ENCODE measurements at regions not wholly inside any gene's neighbourhood (a gene's known extent, or its start where the extent isn't known, plus 50 kb on each side); places are given as distances from the start of the nearest gene placed in this dataset.

GRCh38 chr1:213852107-213852506, 135.7 kb upstream of the PROX1 start:
- Histone ChIP-seq H3K79me1 (ENCODE audit: low read depth in 1 of 2, low read length in 2 of 2) (no peaks in the 10 kb centered on the region), H3K27me3 (ENCODE audit: control insufficient read depth, insufficient read depth, low read length) (no peaks in the 10 kb centered on the region), H2AFZ (replicated peaks; ENCODE audit: low read length, poor library complexity) (no peak overlapping the region), H4K20me1 (ENCODE audit: insufficient read depth, low read length) (no peaks in the 10 kb centered on the region), H3K27ac (ENCODE audit: insufficient read depth, low read length) (no peak overlapping the region), H2BK15ac (ENCODE audit: low read depth, low read length) (no peak overlapping the region), H2AK9ac (replicated peaks; ENCODE audit: low read depth, low read length, poor library complexity) (no peak overlapping the region), H3K18ac (ENCODE audit: low read depth, low read length) (no peak overlapping the region), H3K56ac (ENCODE audit: extremely low read depth, insufficient read depth, low read length) (no peak overlapping the region), H3K36me3 (ENCODE audit: control insufficient read depth, insufficient read depth, low read length) (no peaks in the 10 kb centered on the region), H4K91ac (ENCODE audit: insufficient read depth, low read depth, low read length) (no peak overlapping the region), H3K9me3 (ENCODE audit: control insufficient read depth, insufficient read depth, low read length) (peaks cover 2% of the 10 kb centered on the region; the same call in 1 of the 2 replicates), H2AK5ac (ENCODE audit: low read depth, low read length) (no peak overlapping the region), H3K4me1 (ENCODE audit: control insufficient read depth, insufficient read depth, low read length) (no peaks in the 10 kb centered on the region), H2BK5ac (ENCODE audit: low read depth, low read length, poor library complexity, severe bottlenecking) (no peak overlapping the region), H3K4me2 (ENCODE audit: low read depth, low read length) (no peak overlapping the region), H4K5ac (ENCODE audit: low read depth, low read length) (no peak overlapping the region), H3K4ac (ENCODE audit: low read depth, low read length) (no peak overlapping the region), H2BK120ac (ENCODE audit: low read depth, low read length) (no peak overlapping the region), H3K14ac (replicated peaks; ENCODE audit: low read depth, low read length) (no peak overlapping the region), H3K4me3 (ENCODE audit: insufficient read depth, low read depth, low read length) (no peak overlapping the region), H3K23ac (ENCODE audit: low read depth, low read length) (no peak overlapping the region), H4K8ac (ENCODE audit: low read depth in 2 of 2, low read length in 2 of 2) (no peak overlapping the region), H3K9ac (ENCODE audit: low read depth, low read length) (no peak overlapping the region), H3K9me1 (ENCODE audit: insufficient read depth, low read length) (no peaks in the 10 kb centered on the region), H2BK20ac (ENCODE audit: low read depth, low read length) (no peak overlapping the region)
- DNase-seq (no peak), ATAC-seq (ENCODE audit: low read depth) (no peak)
- no TSS peak for BruUV-seq (replicated peaks)
- WGBS, 2 experiments (ENCODE audit: extremely low coverage in 2 of 2, insufficient read length in 1 of 2): no CpG with 5 or more reads among the region's 2 CpGs
- TF ChIP-seq POLR2A (IDR thresholded peaks at IDR 0.05; ENCODE audit: low read depth, low read length) (no peak), CEBPB (IDR thresholded peaks at IDR 0.05; ENCODE audit: low read depth, low read length) (no peak), RAD21 (IDR thresholded peaks at IDR 0.05; ENCODE audit: low read length) (no peak), MAFK (IDR thresholded peaks at IDR 0.05; ENCODE audit: low read depth, low read length) (no peak), SMC3 (IDR thresholded peaks at IDR 0.05; ENCODE audit: low read depth, low read length) (no peak), BHLHE40 (IDR thresholded peaks at IDR 0.05; ENCODE audit: low read depth, low read length) (no peak), ELK1 (IDR thresholded peaks at IDR 0.05; ENCODE audit: borderline replicate concordance, low read depth, low read length) (no peak), FOS (IDR thresholded peaks at IDR 0.05; ENCODE audit: low read depth, low read length) (no peak), MXI1 (IDR thresholded peaks at IDR 0.05; ENCODE audit: borderline replicate concordance, low read depth, low read length) (no peak), USF2 (IDR thresholded peaks at IDR 0.05; ENCODE audit: low read depth, low read length) (no peak), CHD1 (IDR thresholded peaks at IDR 0.05; ENCODE audit: low read depth, low read length) (no peak), NFE2L2 (IDR thresholded peaks at IDR 0.05; ENCODE audit: low read depth, low read length) (no peak), RFX5 (IDR thresholded peaks at IDR 0.05; ENCODE audit: low read depth, low read length) (no peak), MAZ (IDR thresholded peaks at IDR 0.05; ENCODE audit: borderline replicate concordance, low read depth, low read length) (no peak)
- TF ChIP-seq, protein P1, sequence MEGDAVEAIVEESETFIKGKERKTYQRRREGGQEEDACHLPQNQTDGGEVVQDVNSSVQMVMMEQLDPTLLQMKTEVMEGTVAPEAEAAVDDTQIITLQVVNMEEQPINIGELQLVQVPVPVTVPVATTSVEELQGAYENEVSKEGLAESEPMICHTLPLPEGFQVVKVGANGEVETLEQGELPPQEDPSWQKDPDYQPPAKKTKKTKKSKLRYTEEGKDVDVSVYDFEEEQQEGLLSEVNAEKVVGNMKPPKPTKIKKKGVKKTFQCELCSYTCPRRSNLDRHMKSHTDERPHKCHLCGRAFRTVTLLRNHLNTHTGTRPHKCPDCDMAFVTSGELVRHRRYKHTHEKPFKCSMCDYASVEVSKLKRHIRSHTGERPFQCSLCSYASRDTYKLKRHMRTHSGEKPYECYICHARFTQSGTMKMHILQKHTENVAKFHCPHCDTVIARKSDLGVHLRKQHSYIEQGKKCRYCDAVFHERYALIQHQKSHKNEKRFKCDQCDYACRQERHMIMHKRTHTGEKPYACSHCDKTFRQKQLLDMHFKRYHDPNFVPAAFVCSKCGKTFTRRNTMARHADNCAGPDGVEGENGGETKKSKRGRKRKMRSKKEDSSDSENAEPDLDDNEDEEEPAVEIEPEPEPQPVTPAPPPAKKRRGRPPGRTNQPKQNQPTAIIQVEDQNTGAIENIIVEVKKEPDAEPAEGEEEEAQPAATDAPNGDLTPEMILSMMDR (conservative IDR thresholded peaks at IDR 0.05; ENCODE audit: low read depth, low read length): no peak
- ChIA-PET POLR2A (ENCODE audit: unreplicated experiment) (no interaction called here), CTCF (no interaction called here)
- in situ Hi-C loops (cut with MboI; ENCODE audit: low sequenced_read_pairs) (no loop called here), intact Hi-C loops (cut with micrococcal nuclease) (no loop called here), dilution Hi-C loops (cut with HindIII; ENCODE audit: low sequenced_read_pairs, unreplicated experiment) (no loop called here)

Measured in IMR-90 (cell line).